DMS153 (cell line): ENCODE measurements at regions not wholly inside any gene's neighbourhood (a gene's known extent, or its start where the extent isn't known, plus 50 kb on each side); places are given as distances from the start of the nearest gene placed in this dataset.
A peak's percentile ranks its signal among the peaks of the same experiment; 100 is the strongest.

Experiments used
- DNase-seq: peaks from one replicate; lab custom pipeline; 2025; lab: John Stamatoyannopoulos, UW

DNA sequence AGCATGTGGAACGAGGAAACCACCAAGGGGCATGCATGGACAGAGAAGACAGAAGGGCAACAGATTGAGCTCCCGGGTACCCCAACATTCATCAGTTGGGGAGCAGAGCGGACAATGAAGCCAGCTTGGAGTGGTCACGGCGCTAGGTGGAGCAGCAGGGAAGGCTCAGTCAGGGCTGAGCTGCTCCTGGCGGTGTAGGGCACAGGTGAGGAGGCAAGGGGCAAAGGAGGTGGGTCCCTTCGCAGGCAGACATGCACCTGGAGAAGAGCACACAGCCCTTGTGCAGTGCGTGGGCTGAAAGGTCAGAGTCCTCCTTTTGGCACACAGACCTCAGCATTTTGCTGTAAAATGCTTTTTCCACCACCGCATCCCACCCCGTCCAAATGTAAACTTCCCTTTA lies 90.0 kb upstream of the SLC6A6 start:
- DNase-seq = no peak

- DNase-seq = no peak
These were observed 85.3 kb upstream of the SLC6A6 start for GRCh38 chr3:14317057-14317553.

DNA sequence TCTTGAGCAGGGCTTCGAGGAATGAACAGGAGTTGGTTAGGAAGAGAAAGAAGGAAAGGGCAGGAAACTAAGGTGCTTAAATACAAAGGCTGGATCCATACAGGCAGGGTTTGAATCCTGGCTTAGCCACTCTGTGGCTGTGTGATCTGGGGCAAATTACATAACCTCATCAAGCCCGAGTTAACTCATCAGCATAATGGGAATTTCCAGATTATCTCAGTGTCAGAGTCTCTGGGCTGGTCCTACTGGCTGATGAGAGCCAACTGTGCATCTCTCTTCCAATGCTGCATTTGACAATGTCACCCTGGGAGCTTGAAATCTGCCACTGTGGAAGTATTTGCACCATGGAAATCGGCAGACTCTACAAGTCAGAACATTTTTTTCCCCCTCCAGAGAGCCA lies 83.8 kb upstream of the SLC6A6 start:
- DNase-seq = no peak

DNA sequence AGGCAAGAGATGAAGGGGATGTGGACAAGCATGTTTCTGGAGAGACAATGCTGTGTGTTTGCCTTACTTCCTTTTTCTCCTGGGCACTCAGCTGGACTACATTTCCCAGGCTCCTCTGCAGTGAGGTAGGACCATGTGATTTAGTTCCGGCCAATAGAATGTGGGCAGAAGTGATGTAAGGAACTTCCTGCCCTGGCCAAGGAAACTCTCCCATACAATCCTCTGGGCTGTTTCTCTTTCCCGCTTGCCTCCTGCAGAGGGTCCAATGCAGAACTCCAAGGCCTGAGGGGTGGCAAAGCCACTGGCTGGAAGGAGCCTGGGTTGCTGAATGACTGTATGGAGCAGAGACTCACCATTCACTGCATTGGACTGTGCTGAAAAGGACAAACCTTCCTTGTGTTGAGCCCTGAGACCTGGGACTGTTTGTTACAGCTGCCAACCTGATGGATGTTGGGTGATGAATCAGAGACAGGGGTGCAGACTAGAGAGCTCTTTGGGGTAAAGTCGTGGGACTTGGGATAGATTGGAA lies 82.7 kb upstream of the SLC6A6 start:
- DNase-seq = peak; percentile 29

DNA sequence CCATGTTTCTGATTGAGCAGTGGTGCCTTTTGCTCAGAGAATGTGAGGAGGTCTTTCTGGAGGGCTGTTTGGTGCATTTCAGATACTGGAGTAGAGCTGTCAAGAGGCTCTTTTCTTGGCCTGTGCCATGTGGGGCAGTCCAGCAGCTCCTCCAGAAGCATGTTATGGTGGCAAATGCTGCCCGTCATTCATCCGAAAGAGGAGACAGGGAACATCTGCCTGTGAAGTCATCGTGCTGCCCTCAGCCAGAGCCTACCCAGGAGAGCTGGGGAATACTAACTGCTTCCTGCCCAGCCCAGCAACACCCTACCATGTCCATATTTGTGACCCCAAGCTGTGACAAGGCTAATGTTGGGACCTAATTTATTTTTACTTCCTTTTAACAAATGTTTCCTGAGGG lies 82.2 kb upstream of the SLC6A6 start:
- no peak for DNase-seq

GRCh38 chr3:14322001-14322400 lies 80.4 kb upstream of the SLC6A6 start:
- DNase-seq = no peak

DNA sequence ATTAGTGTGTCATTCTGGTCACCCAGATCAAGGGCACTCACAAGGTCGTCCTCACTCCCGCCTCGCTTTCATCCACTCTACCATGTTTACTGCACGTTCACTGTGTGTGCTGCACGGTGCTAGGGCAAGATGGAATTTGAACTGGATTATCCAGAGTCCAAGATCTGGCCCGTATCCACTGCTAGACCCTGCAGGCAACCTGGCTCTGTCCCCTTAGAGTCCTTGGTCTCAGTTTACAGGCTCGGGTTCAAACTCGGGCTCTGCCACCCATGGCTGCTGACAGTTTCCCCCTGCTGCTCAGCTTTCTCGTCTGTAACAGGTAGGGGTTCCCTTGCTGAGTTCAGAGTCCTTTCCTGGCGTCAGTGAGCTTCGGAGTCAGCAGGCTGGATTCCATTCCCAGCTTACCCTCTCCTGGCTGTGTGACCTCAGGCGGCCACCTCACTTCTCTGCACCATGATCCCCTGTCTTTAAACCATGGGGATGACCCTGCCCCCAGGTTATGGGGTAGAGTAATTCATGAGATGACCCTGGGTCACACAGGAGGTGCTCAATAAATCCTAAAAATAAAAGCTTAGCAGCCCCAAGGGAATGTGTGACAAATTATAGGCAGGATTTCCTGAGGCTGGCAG lies 79.6 kb upstream of the SLC6A6 start:
- no peak for DNase-seq

DNA sequence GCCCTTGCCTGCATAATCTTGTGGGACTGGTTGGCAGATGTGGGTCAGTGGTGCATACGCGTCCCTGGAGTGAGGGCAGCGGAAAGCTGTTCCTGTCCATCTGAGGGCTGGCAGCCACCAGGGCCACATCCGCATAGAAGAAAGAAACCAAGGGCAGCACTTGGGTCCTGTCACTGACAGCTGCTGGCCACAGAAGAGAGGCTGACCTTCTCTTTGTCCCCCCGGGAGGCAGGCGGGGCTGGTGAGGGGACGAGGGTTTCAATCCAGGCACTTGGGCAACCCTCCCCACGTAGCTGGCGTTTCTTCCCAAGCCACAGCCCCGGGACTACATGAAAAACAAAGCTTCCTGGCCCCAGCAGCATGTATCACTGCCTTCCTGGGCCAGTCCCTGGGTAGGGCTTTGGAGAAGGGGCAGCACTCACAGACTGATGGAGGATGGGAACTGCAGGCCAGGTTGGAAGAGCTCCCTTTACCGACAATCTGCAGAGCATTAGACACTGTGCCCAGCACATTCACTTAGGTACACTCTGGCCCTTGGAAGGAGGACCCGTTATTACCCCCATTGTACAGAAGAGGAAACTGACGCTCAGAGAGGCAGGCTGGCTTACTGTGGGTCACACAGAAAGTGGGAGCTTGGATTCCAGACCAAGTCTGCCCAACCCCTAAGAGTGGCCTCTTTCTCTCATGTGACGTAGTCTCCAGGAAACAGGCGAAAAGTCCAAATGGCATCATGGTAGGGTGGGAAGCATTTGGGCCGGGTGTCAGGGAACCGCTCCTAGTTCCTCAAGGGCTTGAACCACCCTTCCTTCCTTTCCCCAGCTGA lies 78.8 kb upstream of the SLC6A6 start:
- no peak for DNase-seq

GRCh38 chr3:14324224-14324944 lies 78.0 kb upstream of the SLC6A6 start:
- DNase-seq = no peak

DNA sequence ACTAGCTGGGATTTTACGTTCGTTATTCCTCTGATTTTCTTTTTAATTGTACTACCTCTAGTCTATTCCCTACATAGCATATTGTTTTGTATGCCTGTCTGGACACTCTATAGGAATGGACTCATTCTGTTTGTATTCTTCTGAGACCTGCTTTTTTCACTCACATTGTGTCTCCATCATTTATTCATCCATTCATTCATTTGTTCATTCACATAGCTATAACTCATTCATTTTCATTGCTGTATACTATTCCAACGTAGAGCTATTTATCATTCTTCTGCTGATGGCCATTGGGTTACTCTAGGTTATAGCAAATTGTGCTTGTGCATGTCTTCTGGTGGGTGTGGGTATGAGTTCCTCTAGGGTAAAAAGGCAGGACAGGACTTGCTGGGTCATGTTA lies 74.0 kb upstream of the SLC6A6 start:
- DNase-seq = no peak

- peak; percentile 59 for DNase-seq
These were observed 73.1 kb upstream of the SLC6A6 start for GRCh38 chr3:14329116-14329830.

DNA sequence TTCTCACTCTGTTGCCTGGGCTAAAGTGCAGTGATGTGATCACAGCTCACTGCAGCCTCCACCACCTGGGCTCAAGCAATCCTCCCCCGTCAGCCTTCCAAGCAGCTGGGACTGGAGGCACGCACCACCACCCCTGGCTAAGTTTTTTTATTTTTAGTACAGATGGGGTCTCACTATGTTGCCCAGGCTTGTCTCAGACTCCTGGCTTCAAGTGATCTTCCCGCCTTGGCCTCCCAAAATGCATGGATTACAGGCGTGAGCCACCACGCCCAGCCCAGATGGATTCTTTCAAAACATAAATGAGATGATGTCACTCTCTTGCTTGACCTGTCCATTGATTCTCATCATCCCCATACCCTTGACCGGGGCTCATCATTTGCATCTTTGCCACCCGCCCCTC lies 72.6 kb upstream of the SLC6A6 start:
- no peak for DNase-seq

GRCh38 chr3:14330508-14330907 lies 71.9 kb upstream of the SLC6A6 start:
- no peak for DNase-seq

GRCh38 chr3:14331251-14331650 lies 71.2 kb upstream of the SLC6A6 start:
- DNase-seq = no peak

- DNase-seq = no peak
These were observed 70.0 kb upstream of the SLC6A6 start for GRCh38 chr3:14332392-14332791.

DNA sequence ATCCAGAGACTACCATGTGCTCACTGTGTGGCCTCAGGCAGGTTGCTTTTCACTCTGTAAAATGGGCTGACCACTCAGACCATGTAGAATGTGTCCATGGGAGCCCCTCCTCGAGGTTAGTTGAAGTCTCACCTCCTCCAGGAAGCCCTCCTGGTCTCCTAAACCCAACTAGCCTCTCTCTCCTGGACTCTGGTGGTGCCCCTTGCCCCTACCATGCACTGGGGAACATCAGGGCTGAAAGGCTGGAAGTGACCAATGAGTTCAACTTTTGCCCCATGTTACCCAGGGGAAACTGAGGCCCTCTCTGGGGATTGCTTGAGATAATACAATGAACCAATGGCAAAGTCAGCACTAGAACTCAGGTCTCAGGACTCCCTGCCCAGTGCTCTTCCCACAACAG lies 69.2 kb upstream of the SLC6A6 start:
- no peak for DNase-seq

DNA sequence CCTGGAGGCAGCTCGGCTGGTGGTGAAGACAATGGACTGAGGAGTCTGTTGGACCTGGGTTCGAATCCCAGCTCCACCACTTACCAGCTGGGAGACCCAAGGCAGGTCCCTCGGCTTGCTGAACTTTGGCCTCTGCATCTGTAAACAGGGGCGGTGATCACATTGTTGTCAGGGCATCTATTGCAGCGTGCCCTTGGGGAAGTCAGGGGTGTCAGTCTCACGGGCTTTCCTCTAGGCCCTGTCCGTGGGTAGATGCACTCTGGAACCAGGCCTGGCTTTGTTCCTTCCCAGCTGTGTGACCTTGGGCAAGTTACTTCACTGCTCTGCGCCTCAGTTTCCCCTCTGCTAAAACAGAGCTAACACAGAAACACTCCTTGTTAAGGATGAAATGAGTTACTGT lies 68.8 kb upstream of the SLC6A6 start:
- DNase-seq = no peak

DNA sequence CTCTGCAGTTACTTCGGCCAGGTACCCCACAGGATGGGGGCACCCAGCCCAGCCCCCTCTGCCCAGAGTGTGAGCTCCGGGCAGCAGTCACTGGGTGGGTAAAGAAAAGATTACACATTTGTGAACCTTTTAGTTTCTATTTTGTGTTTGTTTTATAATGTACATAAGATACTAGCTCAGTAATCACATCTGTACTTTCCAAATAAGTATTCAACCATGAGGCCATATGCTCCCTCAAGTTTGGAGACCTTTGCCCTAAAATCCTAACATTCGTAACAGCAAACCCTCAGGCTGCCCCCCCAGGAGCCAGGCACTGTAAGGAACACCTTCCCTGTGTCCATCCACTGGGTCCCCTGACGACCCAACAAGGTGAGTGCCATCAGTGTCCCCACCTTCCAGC lies 68.3 kb upstream of the SLC6A6 start:
- no peak for DNase-seq

DNA sequence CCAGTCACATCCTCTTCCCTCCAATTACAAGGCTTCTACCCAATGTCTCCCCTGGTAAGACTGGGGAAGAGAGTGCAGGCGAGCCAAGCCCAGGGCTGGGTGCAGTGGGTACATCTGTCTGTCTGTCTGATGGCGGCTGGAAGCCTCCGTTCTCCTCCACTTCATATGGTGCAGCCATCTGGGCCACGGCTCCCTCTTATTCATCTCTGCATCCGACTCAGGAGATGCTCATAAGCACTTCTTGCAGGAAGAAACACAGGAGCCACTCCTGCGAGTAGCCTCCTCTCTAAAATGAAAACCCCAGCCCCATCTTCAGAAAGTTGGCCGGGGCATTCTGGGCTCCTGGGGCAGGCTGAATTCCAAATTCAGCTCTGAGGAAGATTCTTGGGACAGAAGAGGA lies 67.5 kb upstream of the SLC6A6 start:
- DNase-seq = no peak

GRCh38 chr3:14335774-14336748 lies 66.3 kb upstream of the SLC6A6 start:
- no peak for DNase-seq
